ENCODE measurements at regions not wholly inside any gene's neighbourhood (a gene's known extent, or its start where the extent isn't known, plus 50 kb on each side); places are given as distances from the start of the nearest gene placed in this dataset.
A peak's percentile ranks its signal among the peaks of the same experiment; 100 is the strongest.
"Not testable (repeated sequence)": the region's sequence is repeated elsewhere in the genome, so short reads cannot be mapped to it uniquely, and the experiment has no call there.

- TF ChIP-seq POLR2A (IDR thresholded peaks at IDR 0.05; ENCODE audit: low read depth, low read length): no peak
- no peak for DNase-seq (ENCODE audit: insufficient read length, low spot score)
- no peak for FAIRE-seq
Observed at GRCh38 chr9:71271602-71272001, 150.2 kb upstream of the TRPM3 start.

DNA sequence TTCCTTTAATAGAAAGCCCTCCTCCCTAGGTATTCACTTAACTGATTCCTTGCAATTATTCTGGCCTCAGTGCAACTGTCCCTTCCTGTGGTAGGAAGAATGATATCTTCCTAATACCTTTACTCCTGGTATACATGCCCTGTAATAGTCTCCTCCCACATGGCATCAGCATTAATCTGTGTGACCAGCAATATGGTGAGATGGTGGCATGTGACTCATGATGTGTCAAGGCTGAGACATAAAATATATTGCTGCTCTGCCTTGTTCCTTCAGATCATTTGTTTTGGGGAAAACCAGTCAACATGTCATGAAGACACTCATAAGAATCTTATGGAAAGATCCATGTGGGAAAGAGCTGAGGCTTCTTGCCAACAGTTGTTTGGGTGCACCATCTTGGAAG is 149.1 kb upstream of the TRPM3 start:
- peak; percentile 61 for FAIRE-seq
- TF ChIP-seq POLR2A (IDR thresholded peaks at IDR 0.05; ENCODE audit: low read depth, low read length): no peak
- no peak for DNase-seq (ENCODE audit: insufficient read length, low spot score)

DNA sequence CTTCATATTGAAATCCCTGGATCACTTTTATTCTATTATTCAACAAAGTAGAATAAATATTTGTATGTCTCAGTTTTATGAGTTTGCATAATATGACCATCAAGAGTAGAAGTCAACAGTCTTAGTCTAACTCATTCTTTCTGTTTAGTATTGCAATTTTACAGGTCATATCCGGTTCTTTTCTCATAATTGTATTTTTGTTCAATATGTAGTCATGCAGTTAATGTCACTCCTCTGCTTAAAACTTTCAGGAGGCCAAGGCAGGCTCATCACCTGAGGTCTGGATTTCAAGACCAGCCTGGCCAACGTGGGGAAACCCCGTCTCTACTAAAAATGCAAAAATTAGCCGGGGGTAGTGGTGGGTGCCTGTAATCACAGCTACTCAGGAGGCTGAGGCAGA is 148.4 kb upstream of the TRPM3 start:
- DNase-seq (ENCODE audit: insufficient read length, low spot score) (no peak), FAIRE-seq (no peak)
- no peak for TF ChIP-seq POLR2A (IDR thresholded peaks at IDR 0.05; ENCODE audit: low read depth, low read length)

GRCh38 chr9:71268871-71269635 is 147.6 kb upstream of the TRPM3 start:
- DNase-seq (ENCODE audit: insufficient read length, low spot score): no peak
- FAIRE-seq: no peak
- TF ChIP-seq POLR2A (IDR thresholded peaks at IDR 0.05; ENCODE audit: low read depth, low read length): no peak

DNA sequence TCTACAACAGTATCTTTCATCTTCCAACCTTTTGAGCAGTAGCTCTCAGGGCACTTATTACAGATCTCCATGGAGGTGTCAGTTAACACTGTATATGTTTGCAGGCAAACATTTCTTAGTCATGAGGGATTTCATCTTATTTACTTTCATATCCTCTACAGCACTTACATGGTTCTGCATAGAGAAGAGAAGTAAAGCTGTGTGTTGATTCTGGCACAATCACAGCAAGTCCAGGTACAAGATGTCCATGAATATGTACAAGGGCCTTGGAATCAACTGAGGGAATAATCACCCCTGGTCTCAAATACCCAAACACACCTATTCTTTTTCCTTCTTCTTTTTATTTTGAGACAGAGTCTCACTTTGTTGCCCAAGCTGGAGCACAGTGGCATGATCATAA is 142.0 kb upstream of the TRPM3 start:
- DNase-seq (ENCODE audit: insufficient read length, low spot score) (no peak), FAIRE-seq (no peak)

DNA sequence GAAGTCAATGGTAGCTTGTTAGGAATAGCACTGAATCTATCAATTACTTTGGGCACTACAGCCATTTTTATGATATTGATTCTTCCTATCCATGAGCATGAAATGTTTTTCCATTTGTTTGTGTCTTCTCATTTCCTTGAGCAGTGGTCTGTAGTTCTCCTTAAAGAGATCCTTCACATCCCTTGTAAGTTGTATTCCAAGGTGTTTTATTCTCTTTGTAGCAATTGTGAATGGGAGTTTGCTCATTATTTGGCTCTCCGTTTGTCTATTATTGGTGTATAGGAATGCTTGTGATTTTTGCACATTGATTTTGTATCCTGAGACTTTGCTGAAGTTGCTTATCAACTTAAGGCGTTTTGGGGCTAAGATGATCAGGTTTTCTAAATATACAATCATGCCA is 139.0 kb upstream of the TRPM3 start:
- FAIRE-seq; DNase-seq (ENCODE audit: insufficient read length, low spot score): not testable (repeated sequence)

More for the DNA sequence above, 142.0 kb upstream of the TRPM3 start:
- no peak for TF ChIP-seq POLR2A (IDR thresholded peaks at IDR 0.05; ENCODE audit: low read depth, low read length)

- no peak for DNase-seq (ENCODE audit: insufficient read length, low spot score)
- TF ChIP-seq POLR2A (IDR thresholded peaks at IDR 0.05; ENCODE audit: low read depth, low read length): no peak
- no peak for FAIRE-seq
Observed at GRCh38 chr9:71254592-71255277, 133.3 kb upstream of the TRPM3 start.

- FAIRE-seq (no peak), DNase-seq (ENCODE audit: insufficient read length, low spot score) (no peak)
- TF ChIP-seq POLR2A (IDR thresholded peaks at IDR 0.05; ENCODE audit: low read depth, low read length): no peak
Observed at GRCh38 chr9:71253011-71253410, 131.6 kb upstream of the TRPM3 start.

- FAIRE-seq (no peak), DNase-seq (ENCODE audit: insufficient read length, low spot score) (no peak)
- no peak for TF ChIP-seq POLR2A (IDR thresholded peaks at IDR 0.05; ENCODE audit: low read depth, low read length)
Observed at GRCh38 chr9:71250581-71250980, 129.2 kb upstream of the TRPM3 start.

DNA sequence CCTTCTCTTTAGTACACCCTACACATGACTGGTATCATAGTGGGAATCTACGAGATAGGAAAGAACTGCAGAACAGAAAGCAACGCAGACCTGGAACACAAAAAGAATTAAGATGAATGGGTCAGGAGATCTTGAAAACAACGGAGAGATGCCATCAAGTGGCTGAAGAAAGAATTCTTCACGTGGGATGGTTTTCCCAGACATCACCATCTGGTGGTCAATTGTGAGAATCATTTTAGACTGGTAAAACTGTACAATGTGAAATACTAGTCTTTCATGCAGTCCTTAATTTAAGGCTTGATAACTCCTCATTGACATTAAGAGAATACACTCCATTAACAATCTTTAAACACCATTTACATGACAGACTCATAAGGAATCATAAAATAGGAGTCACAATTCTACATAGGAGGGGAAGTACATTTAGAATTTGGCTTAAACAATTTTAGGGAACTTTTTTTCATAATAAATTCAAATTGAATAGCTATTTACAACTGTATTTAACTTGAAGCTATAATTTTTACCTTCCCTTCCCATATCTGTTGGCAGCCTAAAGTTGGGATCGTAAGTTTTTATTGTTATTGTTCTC is 128.4 kb upstream of the TRPM3 start:
- FAIRE-seq (peak; percentile 98), DNase-seq (ENCODE audit: insufficient read length, low spot score) (peak; percentile 43)
- TF ChIP-seq POLR2A (IDR thresholded peaks at IDR 0.05; ENCODE audit: low read depth, low read length): no peak

DNA sequence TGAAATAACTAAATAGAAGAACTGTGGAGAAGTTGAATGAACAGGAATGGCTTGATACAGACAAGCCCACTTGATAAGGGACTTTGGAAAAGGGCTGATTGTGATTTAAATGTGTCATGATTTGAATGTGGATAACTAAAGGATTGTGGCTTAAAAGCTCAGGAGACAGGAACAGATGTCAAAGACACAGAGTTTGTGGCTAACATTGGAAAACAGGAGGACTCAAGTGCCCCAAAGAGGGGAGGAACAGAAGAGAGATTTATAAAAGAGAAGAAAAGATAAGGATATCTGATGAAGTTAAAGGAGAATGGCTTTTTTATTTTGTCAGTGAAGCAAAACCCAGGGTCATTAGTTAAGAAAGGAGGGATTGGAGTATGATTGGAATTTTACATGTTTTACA is 124.2 kb upstream of the TRPM3 start:
- FAIRE-seq: no peak
- no peak for DNase-seq (ENCODE audit: insufficient read length, low spot score)
- TF ChIP-seq POLR2A (IDR thresholded peaks at IDR 0.05; ENCODE audit: low read depth, low read length): no peak

DNA sequence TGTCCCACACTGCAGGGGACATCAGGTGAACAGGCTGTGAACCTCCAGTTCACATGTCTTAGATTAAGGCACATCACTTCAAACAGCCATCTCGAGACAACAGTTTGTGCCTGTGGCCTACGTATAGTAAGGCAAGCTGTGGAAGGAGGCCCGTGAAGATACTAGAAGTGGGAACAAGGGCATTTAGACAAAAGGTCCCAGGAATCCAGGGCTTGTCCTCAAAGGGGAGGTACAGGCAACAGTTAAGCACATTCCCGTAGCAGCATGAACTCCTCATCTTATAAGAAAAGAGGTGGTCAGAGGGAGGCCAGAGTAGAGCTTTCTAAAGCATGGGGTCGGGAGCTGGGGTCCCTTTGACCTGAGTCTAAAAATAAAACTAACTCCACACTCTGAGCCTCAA is 122.5 kb upstream of the TRPM3 start:
- DNase-seq (ENCODE audit: insufficient read length, low spot score): no peak
- FAIRE-seq: no peak
- TF ChIP-seq POLR2A (IDR thresholded peaks at IDR 0.05; ENCODE audit: low read depth, low read length): no peak

- DNase-seq (ENCODE audit: insufficient read length, low spot score): no peak
Observed at GRCh38 chr9:71242081-71242480, 120.7 kb upstream of the TRPM3 start.

GRCh38 chr9:71237051-71237450 is 115.6 kb upstream of the TRPM3 start:
- DNase-seq (ENCODE audit: insufficient read length, low spot score): no peak
- TF ChIP-seq POLR2A (IDR thresholded peaks at IDR 0.05; ENCODE audit: low read depth, low read length): no peak
- no peak for FAIRE-seq

More at GRCh38 chr9:71242081-71242480, 120.7 kb upstream of the TRPM3 start:
- FAIRE-seq: no peak
- TF ChIP-seq POLR2A (IDR thresholded peaks at IDR 0.05; ENCODE audit: low read depth, low read length): no peak

DNA sequence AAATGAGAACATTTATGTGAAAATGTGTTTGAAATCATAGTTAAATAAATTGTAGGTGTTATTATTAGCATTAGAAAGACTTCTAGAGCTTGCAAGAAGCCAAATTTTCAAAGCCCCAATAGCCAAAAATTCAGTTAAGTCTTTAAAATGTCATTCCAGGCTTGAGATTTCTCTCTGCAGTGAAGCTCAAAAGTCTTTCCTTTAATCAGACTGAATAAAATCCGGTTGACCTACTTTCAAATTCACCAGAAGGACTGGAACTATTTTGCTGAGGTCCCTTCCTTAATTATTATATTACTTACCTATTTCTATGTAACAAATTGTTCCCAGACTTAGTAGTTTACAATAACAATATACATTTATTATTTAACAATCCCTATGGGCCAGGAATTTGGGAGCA is 112.2 kb upstream of the TRPM3 start:
- DNase-seq (ENCODE audit: insufficient read length, low spot score) (no peak), FAIRE-seq (no peak)
- TF ChIP-seq POLR2A (IDR thresholded peaks at IDR 0.05; ENCODE audit: low read depth, low read length): no peak
